CD1c-positive myeloid dendritic cell (primary cell): ENCODE measurements at regions not wholly inside any gene's neighbourhood (a gene's known extent, or its start where the extent isn't known, plus 50 kb on each side); places are given as distances from the start of the nearest gene placed in this dataset.
A peak's percentile ranks its signal among the peaks of the same experiment; 100 is the strongest.
"Not testable (repeated sequence)": the region's sequence is repeated elsewhere in the genome, so short reads cannot be mapped to it uniquely, and the experiment has no call there.

Source experiments
- DNase-seq: peaks from one replicate; pipeline ENCODE4 v3.0.0-alpha.2; 2016; ENCODE audit errors: extremely low spot score

GRCh38 chr17:70713694-70714093 is 544.4 kb downstream of the KCNJ2 start:
- no peak for DNase-seq

GRCh38 chr17:70716551-70716950 is 547.2 kb downstream of the KCNJ2 start:
- no peak for DNase-seq

- no peak for DNase-seq
Observed at GRCh38 chr17:70717042-70717441, 547.7 kb downstream of the KCNJ2 start.

GRCh38 chr17:70736375-70736957 is 567.1 kb downstream of the KCNJ2 start:
- DNase-seq: no peak

- no peak for DNase-seq
Observed at GRCh38 chr17:70739065-70739464, 569.7 kb downstream of the KCNJ2 start.

GRCh38 chr17:70746574-70746973 is 577.2 kb downstream of the KCNJ2 start:
- DNase-seq: not testable (repeated sequence)

GRCh38 chr17:70750983-70751382 is 581.7 kb downstream of the KCNJ2 start:
- no peak for DNase-seq

- DNase-seq: not testable (repeated sequence)
Observed at GRCh38 chr17:70752461-70752860, 583.1 kb downstream of the KCNJ2 start.

GRCh38 chr17:70752966-70753467 is 583.7 kb downstream of the KCNJ2 start:
- no peak for DNase-seq

- DNase-seq: no peak
Observed at GRCh38 chr17:70763018-70763417, 593.7 kb downstream of the KCNJ2 start.

- peak; percentile 9 for DNase-seq
Observed at GRCh38 chr17:70767102-70767701, 597.9 kb downstream of the KCNJ2 start.

- DNase-seq: no peak
Observed at GRCh38 chr17:70769956-70770355, 600.6 kb downstream of the KCNJ2 start.

- DNase-seq: no peak
Observed at GRCh38 chr17:70771804-70772386, 602.6 kb downstream of the KCNJ2 start.

GRCh38 chr17:70772761-70773160 is 603.4 kb downstream of the KCNJ2 start:
- no peak for DNase-seq

- DNase-seq: no peak
Observed at GRCh38 chr17:70773258-70773657, 603.9 kb downstream of the KCNJ2 start.

GRCh38 chr17:70774339-70775117 is 605.2 kb downstream of the KCNJ2 start:
- DNase-seq: no peak

- no peak for DNase-seq
Observed at GRCh38 chr17:70775679-70776078, 606.3 kb downstream of the KCNJ2 start.

- DNase-seq: no peak
Observed at GRCh38 chr17:70776441-70776840, 607.1 kb downstream of the KCNJ2 start.

GRCh38 chr17:70780031-70780430 is 610.7 kb downstream of the KCNJ2 start:
- DNase-seq: no peak

GRCh38 chr17:70786081-70786480 is 616.7 kb downstream of the KCNJ2 start:
- DNase-seq: no peak

GRCh38 chr17:70787721-70788300 is 618.5 kb downstream of the KCNJ2 start:
- no peak for DNase-seq
